Suprapubic skin (tissue), 3 donors: ENCODE measurements at regions not wholly inside any gene's neighbourhood (a gene's known extent, or its start where the extent isn't known, plus 50 kb on each side); places are given as distances from the start of the nearest gene placed in this dataset.

Experiments used
- CTCF ChIP-seq, 2 donors: fragments of 200-600 bp in 1 of 2; fragments of 450-650 bp in 1 of 2; sonication (generic) in 1 of 2; IDR thresholded peaks; one replicate each; pipeline ENCODE4 v1.5.1; 2016 to 2019; ENCODE audit warnings: antibody characterized with exemption in 2 of 2, mild to moderate bottlenecking in 1 of 2, moderate library complexity in 1 of 2
- POLR2AphosphoS5 ChIP-seq, 3 donors: sonication (generic); formaldehyde crosslinking; IDR thresholded peaks; one replicate each; pipeline ENCODE4 v1.6.1; 2017; ENCODE audit warnings: antibody characterized with exemption in 3 of 3

- TF ChIP-seq CTCF (IDR thresholded peaks at IDR 0.05): no peak
- no peak for TF ChIP-seq POLR2AphosphoS5 (IDR thresholded peaks at IDR 0.05)
These were observed 546.1 kb downstream of the PPP4R3C start for GRCh38 chrX:26916991-26917390.
